ENCODE measurements at regions not wholly inside any gene's neighbourhood (a gene's known extent, or its start where the extent isn't known, plus 50 kb on each side); places are given as distances from the start of the nearest gene placed in this dataset.

- Histone ChIP-seq H2BK12ac (ENCODE audit: low read depth, low read length) (no peak overlapping the region), H3K56ac (replicated peaks; ENCODE audit: insufficient read length, low read depth, low read length) (no peak overlapping the region), H3K4me3 (ENCODE audit: extremely low read depth in 1 of 4, insufficient read depth in 2 of 4, low read depth in 3 of 4, low read length in 4 of 4) (no peak overlapping the region), H3K4ac (replicated peaks; ENCODE audit: insufficient read length, low read depth, low read length) (no peak overlapping the region), H3K36me3 (ENCODE audit: control insufficient read depth in 2 of 4, insufficient read depth in 4 of 4, low read length in 3 of 4) (no peaks in the 10 kb centered on the region), H2BK120ac (replicated peaks; ENCODE audit: low read depth, low read length) (no peak overlapping the region), H3K79me2 (ENCODE audit: control insufficient read depth in 1 of 2, insufficient read depth in 2 of 2, low read length in 2 of 2) (no peaks in the 10 kb centered on the region), H2AFZ (ENCODE audit: low read length) (no peak overlapping the region), H2BK15ac (ENCODE audit: low read length) (no peak overlapping the region), H4K20me1 (replicated peaks in 1 of 2; ENCODE audit: control insufficient read depth in 1 of 2, insufficient read depth in 2 of 2, low read length in 2 of 2) (no peaks in the 10 kb centered on the region), H3K27me3 (replicated peaks in 1 of 4; ENCODE audit: control insufficient read depth in 3 of 4, extremely low read depth in 1 of 4, insufficient read depth in 3 of 4, low read length in 3 of 4) (no peaks in the 10 kb centered on the region), H3K18ac (ENCODE audit: extremely low read depth, low read length) (no peak overlapping the region), H2BK20ac (ENCODE audit: low read length) (no peak overlapping the region), H3K23me2 (ENCODE audit: low read depth, low read length) (no peaks in the 10 kb centered on the region), H3K4me2 (ENCODE audit: insufficient read depth in 1 of 2, low read depth in 2 of 2, low read length in 2 of 2) (no peak overlapping the region), H3K4me1 (replicated peaks in 1 of 4; ENCODE audit: control insufficient read depth in 3 of 4, insufficient read depth in 4 of 4, low read length in 3 of 4) (no peaks in the 10 kb centered on the region), H3K14ac (ENCODE audit: insufficient read length) (no peak overlapping the region), H3K23ac (ENCODE audit: insufficient read length) (no peak overlapping the region), H3K9ac (replicated peaks in 1 of 4; ENCODE audit: extremely low read depth in 1 of 4, low read depth in 3 of 4, low read length in 3 of 4) (no peak overlapping the region), H4K5ac (ENCODE audit: insufficient read length, low read depth, low read length) (no peak overlapping the region), H2BK5ac (ENCODE audit: low read depth, low read length) (no peak overlapping the region), H2AK5ac (ENCODE audit: low read depth, low read length) (no peak overlapping the region), H4K91ac (replicated peaks; ENCODE audit: insufficient read length, low read length) (no peak overlapping the region), H4K8ac (ENCODE audit: extremely low read depth, insufficient read depth, low read length) (no peak overlapping the region), H3K9me3 (ENCODE audit: insufficient read depth in 2 of 2, low read depth in 1 of 2, low read length in 1 of 2) (no peaks in the 10 kb centered on the region), H3K27ac (ENCODE audit: low read depth, low read length) (no peak overlapping the region), H3K79me1 (ENCODE audit: low read depth, low read length) (no peaks in the 10 kb centered on the region)
- TF ChIP-seq RXRA (IDR thresholded peaks at IDR 0.05; ENCODE audit: insufficient read depth, low read depth, low read length) (no peak), CREB1 (IDR thresholded peaks at IDR 0.05) (no peak), RNF2 (IDR thresholded peaks at IDR 0.05; ENCODE audit: borderline replicate concordance, low read depth, low read length, missing control alignments, poor library complexity, severe bottlenecking) (no peak), TEAD4 (IDR thresholded peaks at IDR 0.05; ENCODE audit: low read depth, low read length) (no peak), TAF1 (IDR thresholded peaks at IDR 0.05; ENCODE audit: low read depth, low read length) (no peak)
- CTCF ChIA-PET (ENCODE audit: partially characterized antibody), result no interaction called here
- no peak for DNase-seq (ENCODE audit: low read depth in 1 of 2, low spot score in 2 of 2)
- no peak for FAIRE-seq
- POLR2A ChIA-PET (ENCODE audit: partially characterized antibody), result no interaction called here
- WGBS, 2 experiments (ENCODE audit: extremely low coverage in 1 of 2, insufficient coverage in 1 of 2, insufficient read length in 1 of 2, insufficient replicate concordance in 2 of 2, low coverage in 1 of 2, low lambda C conversion rate in 2 of 2, missing lambda C conversion rate in 1 of 2), result 80% methylated on average over 5 of the region's 5 CpGs; no CpG with 5 or more reads in 1 of the 2 experiments
Observed at GRCh38 chr15:95168951-95169431, 937.6 kb downstream of the MCTP2 start.

All from H1 (cell line).